ENCODE measurements at regions not wholly inside any gene's neighbourhood (a gene's known extent, or its start where the extent isn't known, plus 50 kb on each side); places are given as distances from the start of the nearest gene placed in this dataset.
"Not testable (repeated sequence)": the region's sequence is repeated elsewhere in the genome, so short reads cannot be mapped to it uniquely, and the experiment has no call there.

- Histone ChIP-seq H3K4me3 (ENCODE audit: low read depth, low read length) (no peak overlapping the region), H3K36me3 (ENCODE audit: insufficient read depth) (no peaks in the 10 kb centered on the region), H3K27ac (ENCODE audit: low read depth) (no peak overlapping the region), H3K4me1 (ENCODE audit: insufficient read depth) (no peaks in the 10 kb centered on the region)
- DNase-seq (ENCODE audit: extremely low spot score): no peak
- 96% methylated on average over 3 of the region's 3 CpGs for WGBS
Observed at GRCh38 chr19:31461814-31462539, 112.7 kb upstream of the TSHZ3 start.

GRCh38 chr19:31470229-31470939, 121.1 kb upstream of the TSHZ3 start:
- Histone ChIP-seq H3K4me3 (ENCODE audit: low read depth, low read length) (no peak overlapping the region), H3K27ac (ENCODE audit: low read depth) (no peak overlapping the region), H3K36me3 (ENCODE audit: insufficient read depth) (no peaks in the 10 kb centered on the region), H3K4me1 (ENCODE audit: insufficient read depth) (no peaks in the 10 kb centered on the region)
- no peak for DNase-seq (ENCODE audit: extremely low spot score)
- 90% methylated on average over 10 of the region's 10 CpGs for WGBS

DNA sequence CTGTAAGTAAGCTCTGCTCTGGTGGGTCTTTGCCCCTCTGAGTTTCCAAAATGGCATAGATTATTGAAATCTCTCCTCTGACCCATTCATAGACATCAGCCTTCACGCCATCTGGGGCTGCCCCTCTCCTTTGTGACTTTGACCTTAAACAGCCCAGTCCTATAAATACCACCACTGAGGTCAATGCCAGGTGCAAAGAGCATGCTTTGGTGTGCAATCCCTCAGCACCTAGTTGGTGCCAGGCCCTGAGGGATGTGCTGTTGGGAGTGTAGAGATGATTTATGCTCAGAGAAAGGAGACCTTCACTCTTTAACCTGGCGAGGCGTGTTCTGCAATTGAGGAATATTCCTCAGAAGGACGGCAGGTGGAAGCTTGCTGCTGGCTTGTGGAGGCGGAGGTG, 121.7 kb upstream of the TSHZ3 start:
- H3K27ac ChIP-seq (ENCODE audit: low read depth): no peak overlapping the region
- H3K36me3 ChIP-seq (ENCODE audit: insufficient read depth): no peaks in the 10 kb centered on the region
- no peak overlapping the region for H3K4me3 ChIP-seq (ENCODE audit: low read depth, low read length)
- no peak for DNase-seq (ENCODE audit: extremely low spot score)
- no peaks in the 10 kb centered on the region for H3K4me1 ChIP-seq (ENCODE audit: insufficient read depth)
- WGBS: 90% methylated on average over 5 of the region's 5 CpGs

GRCh38 chr19:31478241-31478640, 129.0 kb upstream of the TSHZ3 start:
- H3K4me1 ChIP-seq (ENCODE audit: insufficient read depth): no peaks in the 10 kb centered on the region
- no peak for DNase-seq (ENCODE audit: extremely low spot score)
- WGBS: 93% methylated on average over 5 of the region's 5 CpGs
- no peak overlapping the region for H3K27ac ChIP-seq (ENCODE audit: low read depth)
- H3K36me3 ChIP-seq (ENCODE audit: insufficient read depth): no peaks in the 10 kb centered on the region
- H3K4me3 ChIP-seq (ENCODE audit: low read depth, low read length): no peak overlapping the region

DNA sequence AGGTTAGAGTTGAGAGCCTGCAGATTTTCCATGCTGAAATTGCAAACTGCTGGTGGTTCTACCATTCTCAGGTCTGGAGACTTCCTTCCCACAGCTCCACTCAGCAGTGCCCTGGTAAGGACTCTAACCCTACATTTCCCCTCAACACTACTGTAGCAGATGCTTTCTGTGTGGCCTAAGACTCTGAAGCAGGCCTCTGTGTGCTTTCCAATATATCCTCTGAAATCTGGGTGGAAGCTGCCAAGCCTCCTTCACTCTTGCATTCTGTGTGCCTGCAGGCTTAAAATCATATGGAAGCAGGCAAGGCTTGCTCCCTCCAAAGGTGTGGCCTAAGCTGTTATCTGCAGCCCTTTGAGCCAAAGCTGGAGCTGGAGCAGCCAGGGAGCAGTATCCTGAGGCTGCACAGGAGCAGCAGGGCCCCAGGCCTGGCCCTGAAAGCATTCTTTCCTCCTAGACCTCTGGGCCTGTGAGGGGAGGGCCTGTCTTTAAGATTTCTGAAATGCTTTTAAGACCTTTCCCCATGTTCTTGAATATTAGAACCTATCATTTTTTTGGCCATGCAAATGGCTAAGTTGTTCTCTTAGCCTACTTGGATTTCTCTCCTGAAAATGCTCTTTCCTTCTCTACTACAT, 134.1 kb upstream of the TSHZ3 start:
- Histone ChIP-seq H3K4me1 (ENCODE audit: insufficient read depth) (no peaks in the 10 kb centered on the region), H3K27ac (ENCODE audit: low read depth) (no peak overlapping the region), H3K4me3 (ENCODE audit: low read depth, low read length) (no peak overlapping the region), H3K36me3 (ENCODE audit: insufficient read depth) (no peaks in the 10 kb centered on the region)
- no peak for DNase-seq (ENCODE audit: extremely low spot score)

DNA sequence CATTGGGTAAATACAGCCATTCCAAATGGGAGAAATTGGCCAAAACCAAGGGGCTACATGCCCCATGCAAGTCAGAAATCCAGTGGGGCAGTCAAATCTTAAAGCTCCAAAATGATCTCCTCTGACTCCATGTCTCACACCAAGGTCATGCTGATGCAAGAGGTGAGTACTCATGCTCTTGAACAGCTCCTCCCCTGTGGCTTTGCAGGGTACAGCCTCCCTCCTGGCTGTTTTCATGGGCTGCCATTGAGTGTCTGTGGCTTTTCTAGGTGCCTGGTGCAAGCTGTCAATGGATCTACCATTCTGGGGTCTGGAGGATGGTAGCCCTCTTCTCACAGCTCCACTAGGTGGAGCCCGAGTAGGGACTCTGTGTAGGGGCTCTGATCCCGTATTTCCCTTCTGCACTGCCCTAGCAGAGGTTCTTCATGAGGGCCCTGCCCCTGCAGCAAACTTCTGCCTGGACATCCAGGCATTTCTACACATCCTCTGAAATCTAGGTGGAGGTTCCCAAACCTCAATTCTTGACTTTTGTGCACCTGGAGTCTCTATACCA, 135.7 kb upstream of the TSHZ3 start:
- not testable (repeated sequence) for H3K4me3 ChIP-seq (ENCODE audit: low read depth, low read length); H3K36me3 ChIP-seq (ENCODE audit: insufficient read depth); H3K27ac ChIP-seq (ENCODE audit: low read depth); DNase-seq (ENCODE audit: extremely low spot score); H3K4me1 ChIP-seq (ENCODE audit: insufficient read depth)
- WGBS: 74% methylated on average over 2 of the region's 2 CpGs

GRCh38 chr19:31485472-31485871, 136.2 kb upstream of the TSHZ3 start:
- no peak for DNase-seq (ENCODE audit: extremely low spot score)
- Histone ChIP-seq H3K36me3 (ENCODE audit: insufficient read depth) (no peaks in the 10 kb centered on the region), H3K4me1 (ENCODE audit: insufficient read depth) (no peaks in the 10 kb centered on the region), H3K27ac (ENCODE audit: low read depth) (no peak overlapping the region), H3K4me3 (ENCODE audit: low read depth, low read length) (no peak overlapping the region)
- WGBS: 59% methylated on average over 2 of the region's 2 CpGs

DNA sequence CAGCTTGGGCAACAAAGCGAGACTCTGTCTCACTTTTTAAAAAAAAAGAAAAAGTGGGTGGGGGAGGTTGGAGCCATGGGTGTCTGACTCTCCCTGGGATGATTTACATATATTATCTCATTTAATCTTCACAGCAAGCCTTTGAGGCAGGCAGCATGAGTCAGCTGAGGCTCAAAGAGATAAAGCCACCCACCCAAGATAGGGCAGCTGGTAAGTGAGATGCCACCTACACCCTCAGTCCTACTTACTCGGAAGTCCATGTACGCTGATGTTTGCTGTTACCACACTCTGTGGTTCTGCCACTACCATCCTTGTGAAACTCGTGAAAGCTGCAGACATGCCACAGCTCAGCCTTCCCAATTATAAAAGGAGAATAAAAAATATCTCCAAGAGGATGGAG, 142.0 kb upstream of the TSHZ3 start:
- Histone ChIP-seq H3K36me3 (ENCODE audit: insufficient read depth) (no peaks in the 10 kb centered on the region), H3K4me1 (ENCODE audit: insufficient read depth) (no peaks in the 10 kb centered on the region), H3K4me3 (ENCODE audit: low read depth, low read length) (no peak overlapping the region), H3K27ac (ENCODE audit: low read depth) (no peak overlapping the region)
- DNase-seq (ENCODE audit: extremely low spot score): no peak
- 87% methylated on average over 4 of the region's 4 CpGs for WGBS

GRCh38 chr19:31492050-31492449, 142.8 kb upstream of the TSHZ3 start:
- no peak for DNase-seq (ENCODE audit: extremely low spot score)
- no peak overlapping the region for H3K27ac ChIP-seq (ENCODE audit: low read depth)
- no peaks in the 10 kb centered on the region for H3K4me1 ChIP-seq (ENCODE audit: insufficient read depth)
- no peak overlapping the region for H3K4me3 ChIP-seq (ENCODE audit: low read depth, low read length)
- 81% methylated on average over 3 of the region's 3 CpGs for WGBS
- H3K36me3 ChIP-seq (ENCODE audit: insufficient read depth): no peaks in the 10 kb centered on the region

DNA sequence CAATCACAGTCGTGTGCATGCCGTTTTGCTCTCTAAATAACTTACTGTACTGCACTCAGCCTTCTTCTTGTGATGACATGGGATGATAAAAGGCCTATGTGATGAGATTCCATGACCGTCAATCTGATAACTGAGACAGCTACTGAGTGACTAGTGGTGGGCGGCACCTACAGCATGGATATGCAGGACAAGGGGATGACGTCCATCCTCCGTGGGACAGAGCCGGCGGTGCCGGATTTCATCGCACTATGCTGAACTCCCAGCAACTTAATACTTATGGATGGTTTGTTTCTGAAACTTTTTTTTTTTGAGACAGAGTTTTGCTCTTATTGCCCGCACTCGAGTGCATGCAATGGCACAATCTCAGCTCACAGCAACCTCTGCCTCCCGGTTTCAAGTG, 146.8 kb upstream of the TSHZ3 start:
- DNase-seq (ENCODE audit: extremely low spot score): no peak
- Histone ChIP-seq H3K4me1 (ENCODE audit: insufficient read depth) (no peaks in the 10 kb centered on the region), H3K27ac (ENCODE audit: low read depth) (no peak overlapping the region), H3K4me3 (ENCODE audit: low read depth, low read length) (no peak overlapping the region), H3K36me3 (ENCODE audit: insufficient read depth) (no peaks in the 10 kb centered on the region)
- 84% methylated on average over 13 of the region's 13 CpGs for WGBS

DNA sequence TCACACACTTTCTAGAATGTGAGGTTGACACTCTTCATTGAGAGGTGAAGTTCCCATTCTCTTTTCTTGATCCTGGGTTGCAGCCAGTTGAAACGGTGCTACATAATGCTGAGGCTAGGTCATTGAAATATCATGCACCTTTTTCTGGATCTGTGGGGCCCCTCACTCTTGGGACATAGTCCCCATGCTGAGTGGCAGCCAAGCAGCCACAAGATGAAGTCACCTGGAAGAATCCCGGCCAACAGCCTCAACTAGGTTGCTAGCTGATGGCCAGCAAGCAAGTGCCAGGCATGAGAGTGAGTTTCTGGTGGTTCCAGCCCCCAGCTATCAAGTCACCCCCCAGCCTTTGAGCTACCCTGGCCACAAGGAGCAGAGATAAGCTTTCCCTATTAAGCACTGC, 148.5 kb upstream of the TSHZ3 start:
- H3K36me3 ChIP-seq (ENCODE audit: insufficient read depth): no peaks in the 10 kb centered on the region
- H3K27ac ChIP-seq (ENCODE audit: low read depth): no peak overlapping the region
- DNase-seq (ENCODE audit: extremely low spot score): no peak
- WGBS: 90% methylated on average over 2 of the region's 2 CpGs
- H3K4me1 ChIP-seq (ENCODE audit: insufficient read depth): no peaks in the 10 kb centered on the region
- no peak overlapping the region for H3K4me3 ChIP-seq (ENCODE audit: low read depth, low read length)

DNA sequence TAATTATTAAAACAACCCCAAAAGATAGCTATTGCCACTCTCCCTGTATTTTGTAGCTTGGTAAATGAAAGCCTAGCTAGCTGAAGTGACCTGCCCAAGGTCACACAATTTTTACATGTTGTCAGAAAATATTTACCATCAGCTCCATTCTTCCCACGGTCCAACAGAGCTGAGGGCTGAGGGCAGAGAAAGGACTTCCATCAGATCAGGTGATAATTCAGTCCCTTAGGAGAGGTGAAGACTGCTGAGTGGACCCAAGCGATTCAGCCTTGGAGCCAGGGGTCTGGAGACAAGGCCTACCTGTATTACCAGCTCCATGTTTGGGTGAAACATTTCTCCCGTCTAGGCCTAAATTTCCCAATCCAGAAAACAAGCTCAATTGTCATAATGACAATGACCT, 149.5 kb upstream of the TSHZ3 start:
- 96% methylated on average over 3 of the region's 3 CpGs for WGBS
- H3K4me1 ChIP-seq (ENCODE audit: insufficient read depth): no peaks in the 10 kb centered on the region
- H3K4me3 ChIP-seq (ENCODE audit: low read depth, low read length): no peak overlapping the region
- H3K36me3 ChIP-seq (ENCODE audit: insufficient read depth): no peaks in the 10 kb centered on the region
- H3K27ac ChIP-seq (ENCODE audit: low read depth): no peak overlapping the region
- DNase-seq (ENCODE audit: extremely low spot score): no peak

- Histone ChIP-seq H3K36me3 (ENCODE audit: insufficient read depth) (no peaks in the 10 kb centered on the region), H3K27ac (ENCODE audit: low read depth) (no peak overlapping the region), H3K4me1 (ENCODE audit: insufficient read depth) (no peaks in the 10 kb centered on the region), H3K4me3 (ENCODE audit: low read depth, low read length) (no peak overlapping the region)
- 92% methylated on average over 8 of the region's 8 CpGs for WGBS
- DNase-seq (ENCODE audit: extremely low spot score): no peak
Observed at GRCh38 chr19:31499281-31500196, 150.3 kb upstream of the TSHZ3 start.

Data from urinary bladder (tissue), 3 donors.